Subcutaneous abdominal adipose tissue (tissue), 5 donors: ENCODE measurements at regions not wholly inside any gene's neighbourhood (a gene's known extent, or its start where the extent isn't known, plus 50 kb on each side); places are given as distances from the start of the nearest gene placed in this dataset.
"Not testable (repeated sequence)": the region's sequence is repeated elsewhere in the genome, so short reads cannot be mapped to it uniquely, and the experiment has no call there.

Experiments used
- H3K27ac ChIP-seq: one replicate; pipeline ENCODE4 v1.7.0; 2013; ENCODE audit warnings: low read depth, mild to moderate bottlenecking, inconsistent platforms, low read length, moderate library complexity
- H3K27me3 ChIP-seq, 5 donors: one replicate each; pipeline ENCODE4 v1.7.0; 2013; ENCODE audit warnings: low read length in 5 of 5, inconsistent platforms in 1 of 5; ENCODE audit not compliant: control insufficient read depth in 5 of 5, insufficient read depth in 4 of 5
- H3K36me3 ChIP-seq, 5 donors: one replicate each; pipeline ENCODE4 v1.7.0; 2013; ENCODE audit warnings: low read length in 5 of 5; ENCODE audit not compliant: control insufficient read depth in 5 of 5, insufficient read depth in 5 of 5
- H3K4me1 ChIP-seq, 5 donors: one replicate each; pipeline ENCODE4 v1.7.0; 2013; ENCODE audit warnings: low read length in 5 of 5, mild to moderate bottlenecking in 3 of 5, moderate library complexity in 1 of 5; ENCODE audit not compliant: control insufficient read depth in 5 of 5, insufficient read depth in 5 of 5
- H3K4me3 ChIP-seq, 5 donors: one replicate each; pipeline ENCODE4 v1.7.0; 2013; ENCODE audit warnings: low read length in 5 of 5, low read depth in 1 of 5
- H3K9ac ChIP-seq, 5 donors: one replicate each; pipeline ENCODE4 v1.7.0; 2013; ENCODE audit warnings: low read length in 5 of 5, mild to moderate bottlenecking in 4 of 5, moderate library complexity in 3 of 5
- H3K9me3 ChIP-seq, 5 donors: one replicate each; pipeline ENCODE4 v1.7.0; 2013; ENCODE audit warnings: low read length in 5 of 5; ENCODE audit not compliant: control insufficient read depth in 5 of 5
- donor health status: healthy.
- donor health status: healthy.
- donor health status: healthy.
- donor health status: healthy.
- donor health status: healthy.

DNA sequence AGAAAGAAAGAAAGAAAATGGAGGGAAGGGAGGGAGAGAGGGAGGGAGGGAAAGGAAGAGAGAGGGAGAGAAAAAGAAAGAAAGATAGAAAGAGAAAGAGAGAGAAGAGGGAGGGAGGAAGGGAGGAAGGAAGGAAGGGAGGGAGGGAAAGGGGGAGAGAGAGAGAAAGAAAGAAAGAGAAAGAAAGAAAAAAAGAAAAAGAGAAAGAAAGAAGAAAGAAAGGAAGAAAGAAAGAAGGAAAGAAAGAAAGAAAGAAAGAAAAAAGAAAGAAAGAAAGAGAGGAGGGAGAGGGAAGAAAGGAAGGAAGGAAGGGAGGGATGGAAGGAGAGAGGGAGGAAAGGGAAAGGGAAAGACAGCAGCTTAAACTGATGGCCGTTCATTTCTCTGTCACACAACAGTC is 457.5 kb downstream of the PDZRN4 start:
- Histone ChIP-seq H3K27ac (no peak overlapping the region), H3K36me3 (no peaks in the 10 kb centered on the region), H3K27me3 (no peaks in the 10 kb centered on the region), H3K4me1 (no peaks in the 10 kb centered on the region), H3K9me3 (no peaks in the 10 kb centered on the region), H3K9ac (no peak overlapping the region), H3K4me3 (no peak overlapping the region)

DNA sequence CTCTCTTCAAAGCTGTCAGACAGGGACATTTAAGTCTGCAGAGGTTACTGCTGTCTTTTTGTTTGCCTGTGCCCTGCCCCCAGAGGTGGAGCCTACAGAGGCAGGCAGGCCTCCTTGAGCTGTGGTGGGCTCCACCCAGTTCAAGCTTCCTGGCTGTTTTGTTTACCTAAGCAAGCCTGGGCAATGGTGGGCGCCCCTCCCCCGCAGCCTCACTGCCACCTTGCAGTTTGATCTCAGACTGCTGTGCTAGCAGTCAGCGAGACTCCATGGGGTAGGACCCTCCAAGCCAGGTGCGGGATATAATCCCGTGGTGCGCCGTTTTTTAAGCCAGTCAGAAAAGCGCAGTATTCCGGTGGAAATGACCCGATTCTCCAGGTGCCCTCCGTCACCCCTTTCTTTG is 454.7 kb downstream of the PDZRN4 start:
- H3K4me1 ChIP-seq, H3K27me3 ChIP-seq, H3K4me3 ChIP-seq, H3K9ac ChIP-seq, H3K27ac ChIP-seq, H3K36me3 ChIP-seq, H3K9me3 ChIP-seq: not testable (repeated sequence)

DNA sequence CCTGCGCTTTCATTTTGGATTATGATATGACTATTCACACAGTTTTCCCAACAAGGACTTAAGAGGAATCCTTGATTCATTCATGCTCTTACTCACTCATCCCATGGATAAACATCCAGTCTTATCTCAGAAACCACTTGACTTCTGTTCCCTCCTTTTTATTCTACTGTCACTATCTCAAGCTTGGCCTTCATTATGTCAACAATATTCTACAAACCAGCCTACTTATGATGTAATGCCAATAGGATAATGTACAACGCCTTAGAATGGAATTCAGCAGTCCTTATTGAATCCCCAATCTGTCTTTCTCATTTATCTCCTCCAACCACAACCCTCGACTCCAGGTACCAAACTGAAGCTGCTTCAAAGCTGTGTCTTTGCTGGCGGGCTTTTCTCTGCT is 448.5 kb downstream of the PDZRN4 start:
- Histone ChIP-seq H3K4me3 (no peak overlapping the region), H3K9ac (no peak overlapping the region), H3K27me3 (no peaks in the 10 kb centered on the region), H3K36me3 (no peaks in the 10 kb centered on the region), H3K4me1 (no peaks in the 10 kb centered on the region), H3K9me3 (peaks cover 0 to 3% (median 0%) of the 10 kb centered on the region in 5 donors), H3K27ac (no peak overlapping the region)

DNA sequence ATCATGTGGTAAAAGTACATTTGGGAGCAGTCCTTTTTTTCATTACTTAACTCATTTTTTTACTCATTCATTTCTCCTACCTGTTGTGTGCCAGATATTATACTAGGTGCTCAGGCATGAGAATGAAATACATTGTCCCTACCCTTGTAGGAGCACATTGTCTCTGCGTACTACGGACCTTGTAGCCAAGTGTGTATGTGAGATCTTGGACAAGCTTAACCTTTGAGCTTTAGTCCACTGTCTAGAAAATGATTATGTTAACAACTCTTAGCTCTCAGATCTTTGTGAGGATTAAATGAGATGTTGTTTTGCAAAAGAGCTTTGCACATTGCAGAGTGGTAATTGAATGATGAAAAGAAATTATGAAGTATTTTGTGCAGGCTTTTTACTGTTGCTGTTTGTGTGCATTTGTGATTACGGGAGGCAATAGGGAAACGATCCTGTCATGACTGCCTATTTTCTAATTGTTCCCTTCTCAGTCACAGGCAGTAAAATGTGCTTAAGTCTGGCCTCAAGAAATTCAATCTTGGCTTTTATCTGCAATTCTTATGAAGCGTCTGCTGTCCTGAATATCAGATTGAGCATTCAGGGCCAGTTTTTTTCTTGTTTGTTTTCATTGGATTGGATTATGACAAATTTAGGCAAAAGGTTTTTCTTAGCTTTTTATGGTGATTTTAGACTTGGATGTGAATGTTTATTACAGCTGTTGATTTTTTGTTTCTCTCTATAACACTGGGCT is 447.7 kb downstream of the PDZRN4 start:
- Histone ChIP-seq H3K4me1 (no peaks in the 10 kb centered on the region), H3K27ac (no peak overlapping the region)

DNA sequence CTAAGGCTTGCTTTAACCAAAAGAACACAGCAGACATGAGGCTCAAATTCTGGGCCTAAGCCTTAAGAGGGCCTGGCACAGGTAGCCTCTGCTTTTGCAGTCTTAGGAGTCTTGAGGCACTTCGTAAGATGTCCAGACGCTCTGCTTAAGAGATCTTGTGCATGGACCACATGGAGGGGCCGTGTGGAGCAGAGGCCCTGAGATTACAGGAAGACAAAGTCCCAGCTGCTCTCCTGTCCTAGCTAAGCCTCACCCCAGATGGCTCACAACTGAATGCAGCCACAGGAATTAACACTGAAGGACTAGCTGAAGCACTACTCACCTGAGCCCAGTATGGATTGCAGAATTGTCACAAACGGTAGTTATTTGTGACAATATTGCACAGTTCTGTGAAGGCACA is 446.0 kb downstream of the PDZRN4 start:
- Histone ChIP-seq H3K4me3 (no peak overlapping the region), H3K9me3 (peaks cover 0 to 10% (median 3%) of the 10 kb centered on the region in 5 donors), H3K27ac (no peak overlapping the region), H3K27me3 (no peaks in the 10 kb centered on the region), H3K36me3 (no peaks in the 10 kb centered on the region), H3K9ac (no peak overlapping the region), H3K4me1 (no peaks in the 10 kb centered on the region)

More for the DNA sequence above, 447.7 kb downstream of the PDZRN4 start:
- H3K36me3 ChIP-seq, result no peaks in the 10 kb centered on the region
- H3K9ac ChIP-seq, result no peak overlapping the region
- peaks cover 0 to 4% (median 0%) of the 10 kb centered on the region in 5 donors for H3K9me3 ChIP-seq
- no peak overlapping the region for H3K4me3 ChIP-seq
- no peaks in the 10 kb centered on the region for H3K27me3 ChIP-seq

DNA sequence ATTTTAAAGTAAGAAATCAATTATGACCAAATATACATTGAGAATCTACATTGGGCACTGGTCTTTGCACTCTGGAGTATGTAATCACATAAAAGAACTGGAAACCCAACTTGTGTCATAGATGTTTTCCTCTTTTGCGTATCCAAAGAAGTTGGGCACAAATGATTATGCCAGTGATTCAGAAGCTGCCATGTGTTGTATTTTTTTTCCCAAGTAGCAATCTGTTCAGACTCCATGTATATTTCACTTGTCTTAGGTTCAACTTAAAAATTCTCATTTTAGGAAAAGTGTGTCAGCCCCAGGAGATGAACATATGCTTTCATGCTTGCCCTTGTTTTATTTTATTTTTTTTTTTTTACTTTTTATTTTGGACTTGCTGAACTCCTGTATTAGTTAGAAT is 441.5 kb downstream of the PDZRN4 start:
- no peak overlapping the region for H3K27ac ChIP-seq
- no peaks in the 10 kb centered on the region for H3K36me3 ChIP-seq
- no peak overlapping the region for H3K9ac ChIP-seq
- no peaks in the 10 kb centered on the region for H3K27me3 ChIP-seq
- H3K9me3 ChIP-seq, result peaks cover 3 to 20% (median 6%) of the 10 kb centered on the region in 5 donors
- no peaks in the 10 kb centered on the region for H3K4me1 ChIP-seq
- no peak overlapping the region for H3K4me3 ChIP-seq

DNA sequence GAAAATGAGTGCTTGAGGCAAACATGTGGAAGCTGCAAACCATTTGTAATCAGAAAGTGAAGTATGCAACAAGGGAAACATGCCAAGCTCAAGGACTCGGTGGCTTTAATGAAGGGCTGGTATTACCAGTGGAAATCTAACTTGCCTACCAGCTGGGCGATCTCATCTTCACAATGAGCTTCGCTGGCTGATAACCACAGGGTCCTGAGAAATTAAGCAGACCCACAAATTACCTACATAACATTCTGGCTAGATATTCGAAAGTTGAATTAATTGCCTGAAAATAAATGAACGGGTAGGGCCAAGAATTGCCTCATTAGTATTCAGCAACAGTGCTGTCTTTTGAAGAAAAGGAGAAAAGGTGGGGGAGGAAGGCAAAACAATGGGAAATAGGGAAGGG is 439.4 kb downstream of the PDZRN4 start:
- H3K27me3 ChIP-seq, result no peaks in the 10 kb centered on the region
- no peak overlapping the region for H3K27ac ChIP-seq
- no peaks in the 10 kb centered on the region for H3K4me1 ChIP-seq
- no peaks in the 10 kb centered on the region for H3K36me3 ChIP-seq
- no peak overlapping the region for H3K9ac ChIP-seq
- peaks cover 3 to 20% (median 6%) of the 10 kb centered on the region in 5 donors for H3K9me3 ChIP-seq
- no peak overlapping the region for H3K4me3 ChIP-seq

DNA sequence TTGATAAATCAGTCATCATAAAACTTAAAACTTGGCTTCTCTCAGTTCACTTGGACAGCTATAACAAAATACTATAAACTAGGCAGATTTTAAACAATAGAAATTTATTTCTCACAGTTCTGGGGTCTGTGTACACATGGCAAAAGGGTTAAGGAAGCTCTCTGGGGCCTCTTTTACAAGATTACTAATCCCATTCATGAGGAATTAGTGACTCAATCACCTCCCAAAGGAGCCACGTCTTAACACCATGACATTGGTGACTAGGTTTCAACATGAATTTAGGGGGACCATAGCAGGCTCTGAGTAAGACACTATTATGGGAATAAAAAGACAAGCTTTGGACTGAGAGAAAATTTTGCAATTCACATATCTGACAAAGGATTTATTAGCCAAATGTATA is 436.5 kb downstream of the PDZRN4 start:
- Histone ChIP-seq H3K36me3 (no peaks in the 10 kb centered on the region), H3K27ac (no peak overlapping the region), H3K4me1 (no peaks in the 10 kb centered on the region), H3K27me3 (no peaks in the 10 kb centered on the region), H3K9ac (no peak overlapping the region), H3K9me3 (peaks cover 2 to 10% (median 6%) of the 10 kb centered on the region in 5 donors), H3K4me3 (no peak overlapping the region)
